HG02884 (cell line): ENCODE measurements at regions not wholly inside any gene's neighbourhood (a gene's known extent, or its start where the extent isn't known, plus 50 kb on each side); places are given as distances from the start of the nearest gene placed in this dataset.

Source experiments
- ATAC-seq: cut with Tn5 transposase; IDR thresholded peaks from one replicate; pipeline ENCODE4 v1.9.1; 2021; ENCODE audit warnings: mild to moderate bottlenecking, moderate library complexity; ENCODE audit not compliant: unreplicated experiment

DNA sequence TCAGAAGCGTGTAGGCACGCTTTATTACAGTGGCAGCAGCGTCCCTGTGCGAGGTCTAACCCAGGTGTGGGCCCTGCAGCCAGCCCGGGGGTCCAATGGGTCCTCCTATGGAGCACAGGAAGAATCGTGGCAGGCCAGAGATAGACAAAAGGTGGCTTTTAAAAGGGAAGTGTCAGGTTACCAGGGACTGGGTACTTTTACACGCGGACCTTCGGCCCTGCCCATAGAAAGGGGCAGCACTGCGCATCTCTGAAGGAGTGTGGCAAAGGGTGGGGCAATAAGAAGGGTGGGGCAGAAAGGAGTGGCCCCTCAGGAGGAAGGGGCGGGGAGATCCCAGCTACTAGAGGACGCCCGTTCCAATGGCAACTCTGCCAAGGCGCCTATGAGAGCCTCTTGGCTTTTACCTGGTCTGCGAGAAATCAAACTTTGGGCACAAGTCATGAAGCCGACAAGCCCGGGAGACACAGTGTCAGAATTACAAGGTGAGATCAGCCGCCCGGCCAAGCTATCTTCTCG, 1419.8 kb downstream of the UQCRFS1 start:
- ATAC-seq = peak; percentile 57

DNA sequence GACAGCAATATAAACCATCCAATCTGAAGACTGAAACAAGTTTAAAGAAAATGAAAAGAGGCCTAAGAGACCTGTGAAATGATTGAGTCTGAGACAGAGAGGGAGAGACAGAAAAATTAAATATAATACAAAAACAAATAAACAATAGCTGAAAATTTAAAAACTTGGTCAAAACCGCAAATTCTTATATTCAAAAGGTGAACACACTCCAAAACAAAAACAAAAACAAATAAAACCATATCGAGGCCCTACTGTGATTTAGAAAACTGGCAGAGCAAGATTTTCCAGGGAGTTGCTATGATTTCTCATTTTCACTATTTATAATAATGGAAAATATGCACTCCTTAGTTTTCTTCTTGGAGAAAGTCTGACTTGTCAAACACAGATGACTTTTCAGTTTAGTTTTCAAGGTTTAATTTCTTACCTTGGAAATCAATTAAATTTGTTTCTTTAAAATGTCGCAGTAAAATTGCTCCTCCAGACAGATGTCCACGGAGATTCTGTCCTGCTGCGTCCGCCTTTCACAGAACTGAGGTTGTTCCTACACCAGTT, 1420.3 kb downstream of the UQCRFS1 start:
- ATAC-seq = no peak

DNA sequence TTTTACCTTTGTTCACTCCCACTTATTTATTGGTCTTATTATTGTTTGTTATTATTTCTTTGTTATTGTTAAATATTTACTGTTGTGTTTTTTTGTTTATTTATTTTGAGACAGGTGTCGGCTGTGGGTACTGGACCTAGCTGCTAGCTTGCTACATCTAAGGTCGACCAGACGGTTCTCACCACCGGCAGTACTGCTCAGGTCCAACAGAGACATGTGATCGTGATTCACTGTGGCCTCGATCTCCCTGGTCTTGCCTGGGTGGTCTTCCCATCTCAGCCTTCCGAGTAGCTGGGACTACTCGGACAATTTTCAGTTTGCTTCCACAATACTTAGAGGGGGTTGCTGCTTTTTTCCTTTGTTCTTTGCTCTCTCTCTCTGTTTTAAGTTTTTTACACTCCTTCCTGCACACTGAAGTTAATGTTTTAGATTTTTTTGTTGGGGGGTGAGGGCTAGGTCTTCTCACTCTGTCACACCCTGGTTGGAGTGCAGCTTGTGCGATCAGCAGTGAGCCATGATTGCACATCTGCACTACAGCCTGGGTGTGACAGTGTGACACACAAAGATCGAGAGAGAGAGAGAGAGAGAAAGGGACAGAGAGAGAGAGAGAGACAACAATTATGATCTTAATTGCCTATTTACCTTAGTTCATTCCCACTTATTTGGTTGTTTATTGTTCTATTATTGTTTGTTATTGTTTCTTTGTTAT, 1432.4 kb downstream of the UQCRFS1 start:
- ATAC-seq = no peak

DNA sequence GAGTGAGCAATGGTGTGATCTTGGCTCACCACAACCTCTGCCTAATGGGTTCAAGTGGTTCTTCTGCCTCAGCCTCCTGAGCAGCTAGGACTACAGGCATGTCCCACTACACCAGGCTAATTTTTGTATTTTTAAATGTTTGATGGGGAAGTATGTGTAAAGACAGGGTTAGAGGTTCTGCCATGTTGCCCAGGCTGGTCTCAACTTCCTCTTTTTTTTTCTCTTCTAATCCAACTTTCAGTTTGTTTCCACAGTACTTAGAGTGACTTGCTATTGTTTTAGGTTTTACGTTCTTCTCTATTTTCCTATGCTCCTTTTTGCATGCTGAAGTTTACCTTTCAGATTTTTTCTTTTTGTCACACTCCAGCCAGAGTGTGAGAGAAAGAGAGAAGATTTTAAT, 1433.0 kb downstream of the UQCRFS1 start:
- ATAC-seq = no peak

DNA sequence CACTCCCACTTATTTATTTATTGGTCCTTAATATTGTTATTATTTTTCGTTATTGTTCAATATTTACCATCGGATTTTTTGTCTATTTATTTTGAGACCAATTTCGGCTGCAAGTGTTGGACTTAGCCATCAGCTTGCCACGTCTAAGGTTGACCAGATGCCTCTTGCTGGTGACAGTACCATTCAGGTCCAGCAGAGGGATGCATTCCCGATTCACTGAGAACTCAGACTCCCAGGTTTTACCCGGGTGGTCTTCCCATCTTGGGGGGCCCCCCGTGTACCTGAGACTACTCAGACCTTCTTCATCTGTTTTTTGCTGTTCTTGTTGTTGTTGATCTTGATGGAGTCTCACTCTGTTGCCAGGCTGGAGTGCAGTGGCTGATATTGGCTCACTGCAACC, 1435.2 kb downstream of the UQCRFS1 start:
- ATAC-seq = no peak

DNA sequence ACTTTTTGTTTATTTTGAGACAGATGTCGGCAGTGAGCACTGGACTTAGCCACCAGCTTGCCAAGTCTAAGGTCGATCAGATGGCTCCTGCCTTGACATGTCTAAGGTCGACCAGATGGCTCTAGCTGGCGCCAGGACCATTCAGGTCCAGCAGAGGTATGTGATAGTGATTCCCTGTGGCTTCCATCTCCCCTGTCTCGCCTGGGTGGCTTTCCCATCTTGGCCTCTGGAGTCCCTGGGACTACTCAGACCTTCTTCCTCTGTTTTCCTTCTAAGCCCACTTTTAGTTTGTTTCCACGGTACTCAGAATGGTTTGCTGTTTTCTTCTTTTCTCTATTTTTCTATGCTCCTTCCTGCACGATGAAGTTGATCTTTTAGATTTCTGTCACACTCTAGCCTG, 1435.7 kb downstream of the UQCRFS1 start:
- no peak for ATAC-seq

DNA sequence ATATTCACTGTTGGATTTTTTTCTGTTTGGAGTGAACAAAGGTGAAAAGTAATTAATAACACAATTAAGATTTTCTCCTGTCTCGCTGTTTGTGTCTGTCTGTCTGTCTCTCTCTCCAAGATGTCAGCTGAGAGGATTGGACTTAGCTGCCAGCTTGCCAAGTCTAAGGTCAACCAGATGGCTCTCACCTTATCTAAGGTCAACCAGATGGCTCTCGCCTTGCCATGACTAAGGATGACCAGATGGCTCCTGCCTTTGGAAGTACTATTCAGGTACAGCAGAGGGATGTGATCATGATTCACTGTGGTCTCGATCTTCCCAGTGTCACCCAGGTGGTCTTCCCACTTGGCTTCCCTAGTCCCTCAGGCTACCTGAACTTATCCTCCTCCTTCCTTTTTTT, 1436.4 kb downstream of the UQCRFS1 start:
- ATAC-seq = no peak

DNA sequence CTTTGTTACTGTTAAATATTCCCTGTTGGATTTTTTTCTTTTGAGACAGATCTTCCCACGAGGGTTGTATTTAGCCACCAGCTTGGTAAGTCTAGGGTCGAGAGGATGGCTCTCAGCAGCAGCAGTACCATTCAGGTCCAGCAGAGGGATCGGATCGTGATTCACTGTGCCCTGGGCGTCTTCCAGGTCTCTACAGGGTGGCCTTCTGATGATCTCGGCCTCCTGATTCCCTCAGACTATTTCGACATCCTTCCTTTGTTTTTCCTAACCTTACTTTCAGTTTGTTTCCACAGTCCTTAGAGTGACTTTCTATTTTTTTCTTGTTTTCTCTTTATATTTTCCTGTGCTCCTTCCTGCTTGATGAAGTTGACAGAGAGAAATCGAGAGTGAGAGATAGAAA, 1436.9 kb downstream of the UQCRFS1 start:
- ATAC-seq = no peak

DNA sequence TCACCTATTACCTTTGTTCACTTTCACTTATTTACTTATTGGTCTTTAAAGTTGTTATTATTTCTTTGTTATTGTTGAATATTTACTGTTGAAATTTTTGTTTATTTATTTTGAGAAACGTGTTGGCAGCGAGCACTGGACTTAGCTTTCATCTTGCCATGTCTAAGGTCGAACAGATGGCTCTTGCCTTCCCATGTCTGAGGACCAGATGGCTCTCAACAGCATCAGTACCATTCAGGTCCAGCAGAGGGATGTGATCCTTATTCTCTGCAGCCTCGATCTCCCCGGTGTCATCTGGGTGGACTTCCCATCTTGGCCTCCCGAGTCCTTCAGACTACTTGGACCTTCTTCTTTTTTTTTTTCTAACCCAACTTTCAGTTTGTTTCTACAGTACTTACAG, 1437.6 kb downstream of the UQCRFS1 start:
- no peak for ATAC-seq

DNA sequence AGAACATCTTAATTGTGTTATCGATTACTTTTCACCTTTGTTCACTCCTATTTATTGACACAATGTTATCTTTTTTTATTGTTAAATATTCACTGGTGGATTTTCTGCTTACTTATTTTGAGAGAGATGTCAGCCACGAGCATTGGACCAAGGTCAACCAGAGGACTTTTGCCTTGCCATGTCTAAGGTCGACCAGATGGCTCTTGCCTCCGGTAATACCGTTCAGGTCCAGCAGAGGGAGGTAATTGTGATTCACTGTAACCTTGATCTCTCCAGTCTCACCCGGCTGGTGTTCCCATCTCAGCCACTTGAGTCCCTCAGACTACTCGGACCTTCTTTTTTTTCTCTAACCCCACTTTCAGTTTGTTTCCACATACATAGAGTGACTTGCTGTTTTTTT, 1438.1 kb downstream of the UQCRFS1 start:
- no peak for ATAC-seq

DNA sequence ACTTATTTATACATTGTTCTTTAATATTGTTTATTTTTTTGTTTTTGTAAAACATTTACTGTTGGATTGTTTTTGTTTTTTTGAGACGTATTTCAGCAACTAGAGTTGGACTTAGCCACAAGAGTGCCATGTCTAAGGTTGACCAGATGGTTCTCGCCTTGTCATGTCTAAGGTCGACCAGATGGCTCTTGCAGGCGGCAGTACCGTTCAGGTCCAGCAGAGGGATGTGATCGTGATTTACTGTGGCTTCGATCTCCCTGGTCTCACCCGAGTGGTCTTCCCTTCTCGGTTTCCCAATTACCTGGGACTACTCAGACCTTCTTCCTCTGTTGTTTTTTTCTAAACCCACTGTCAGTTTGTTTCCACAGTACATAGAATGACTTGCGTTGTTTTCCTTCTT, 1438.6 kb downstream of the UQCRFS1 start:
- ATAC-seq = no peak

DNA sequence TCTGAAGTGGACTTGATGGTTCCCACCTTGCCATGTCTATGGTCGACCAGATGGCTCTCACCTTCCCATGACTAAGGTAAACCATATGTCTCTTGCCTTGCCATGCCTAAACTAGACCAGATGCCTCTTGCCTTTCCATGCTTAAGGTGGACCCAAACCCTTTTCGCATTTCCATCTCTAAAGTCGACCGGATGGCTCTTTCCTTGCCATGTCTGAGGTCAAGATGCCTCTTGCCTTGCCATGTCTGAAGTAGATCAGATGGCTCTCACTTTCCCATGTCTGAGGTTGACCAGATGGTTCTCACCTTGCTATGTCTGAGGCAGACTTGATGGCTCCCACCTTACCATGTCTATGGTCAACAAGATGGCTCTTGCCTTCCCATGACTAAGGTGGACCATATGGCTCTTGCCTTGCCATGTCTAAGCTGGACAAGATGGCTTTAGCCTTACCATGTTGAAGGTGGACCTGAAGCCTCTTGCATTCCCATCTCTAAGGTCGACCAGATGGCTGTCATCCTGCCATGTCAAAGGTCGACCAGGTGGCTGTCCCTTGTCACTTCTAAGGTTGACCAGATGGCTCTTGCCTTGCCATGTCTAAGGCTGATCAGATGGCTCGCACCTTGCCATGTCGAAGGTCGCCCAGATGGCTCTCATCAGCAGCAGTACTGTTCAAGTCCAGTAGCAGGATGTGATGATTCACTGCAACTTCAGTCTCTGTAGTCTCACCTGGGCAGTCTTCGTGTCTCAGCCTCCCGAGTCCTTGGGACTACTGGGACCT, 1439.4 kb downstream of the UQCRFS1 start:
- ATAC-seq = no peak

DNA sequence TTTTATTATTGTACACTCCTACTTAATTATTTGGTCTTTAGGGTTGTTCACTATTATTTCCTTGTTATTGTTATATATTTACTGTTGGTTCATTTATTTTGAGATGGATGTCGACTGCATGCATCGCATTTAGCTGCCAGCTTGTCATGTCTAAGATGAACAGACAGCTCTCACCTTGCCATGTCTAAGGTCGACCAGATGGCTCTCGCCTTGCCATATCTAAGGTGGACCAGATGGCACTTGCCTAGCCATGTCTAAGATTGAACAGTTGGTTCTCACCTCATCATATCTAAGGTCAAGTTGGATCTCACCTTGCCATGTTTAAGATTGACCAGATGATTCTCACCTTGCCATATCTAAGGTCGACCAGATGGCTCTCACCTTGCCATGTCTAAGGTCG, 1440.9 kb downstream of the UQCRFS1 start:
- ATAC-seq = no peak

DNA sequence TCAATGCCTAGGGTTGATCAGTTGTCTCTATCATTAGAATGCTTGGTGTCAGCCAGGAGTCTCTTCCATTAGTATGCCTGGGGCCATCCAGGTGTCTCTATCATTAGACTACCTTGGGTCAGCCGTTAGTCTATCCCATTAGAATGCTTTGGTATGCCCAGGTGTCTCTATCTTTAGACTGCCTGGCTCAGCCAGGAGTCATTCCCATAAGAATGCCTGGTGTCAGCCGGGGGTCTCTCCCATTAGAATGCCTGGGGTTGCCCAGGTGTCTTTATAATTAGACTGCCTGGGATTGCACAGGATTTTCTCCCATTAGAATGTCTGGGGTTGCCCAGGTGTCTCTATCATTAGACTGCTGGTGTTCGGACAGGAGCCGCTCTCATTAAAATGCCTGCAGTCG, 1442.9 kb downstream of the UQCRFS1 start:
- ATAC-seq = no peak

DNA sequence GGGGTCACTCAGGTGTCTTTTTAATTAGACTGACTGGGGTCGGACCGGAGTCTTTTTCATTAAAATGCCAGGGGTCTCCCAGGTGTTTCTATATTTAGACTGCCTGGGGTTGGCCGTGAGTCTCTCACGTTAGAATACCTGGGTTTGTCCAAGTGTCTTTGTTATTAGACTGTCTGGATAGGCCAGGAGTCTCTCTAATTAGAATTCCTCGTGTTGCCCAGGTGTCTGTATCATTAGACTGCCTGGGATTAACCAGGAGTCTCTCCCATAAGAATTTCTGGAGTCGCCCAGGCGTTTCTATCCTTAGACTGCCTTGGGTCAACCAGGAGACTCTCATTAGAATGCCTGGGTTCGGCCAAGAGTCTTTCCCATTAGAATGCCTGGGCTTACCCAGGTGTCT, 1445.7 kb downstream of the UQCRFS1 start:
- ATAC-seq = no peak

DNA sequence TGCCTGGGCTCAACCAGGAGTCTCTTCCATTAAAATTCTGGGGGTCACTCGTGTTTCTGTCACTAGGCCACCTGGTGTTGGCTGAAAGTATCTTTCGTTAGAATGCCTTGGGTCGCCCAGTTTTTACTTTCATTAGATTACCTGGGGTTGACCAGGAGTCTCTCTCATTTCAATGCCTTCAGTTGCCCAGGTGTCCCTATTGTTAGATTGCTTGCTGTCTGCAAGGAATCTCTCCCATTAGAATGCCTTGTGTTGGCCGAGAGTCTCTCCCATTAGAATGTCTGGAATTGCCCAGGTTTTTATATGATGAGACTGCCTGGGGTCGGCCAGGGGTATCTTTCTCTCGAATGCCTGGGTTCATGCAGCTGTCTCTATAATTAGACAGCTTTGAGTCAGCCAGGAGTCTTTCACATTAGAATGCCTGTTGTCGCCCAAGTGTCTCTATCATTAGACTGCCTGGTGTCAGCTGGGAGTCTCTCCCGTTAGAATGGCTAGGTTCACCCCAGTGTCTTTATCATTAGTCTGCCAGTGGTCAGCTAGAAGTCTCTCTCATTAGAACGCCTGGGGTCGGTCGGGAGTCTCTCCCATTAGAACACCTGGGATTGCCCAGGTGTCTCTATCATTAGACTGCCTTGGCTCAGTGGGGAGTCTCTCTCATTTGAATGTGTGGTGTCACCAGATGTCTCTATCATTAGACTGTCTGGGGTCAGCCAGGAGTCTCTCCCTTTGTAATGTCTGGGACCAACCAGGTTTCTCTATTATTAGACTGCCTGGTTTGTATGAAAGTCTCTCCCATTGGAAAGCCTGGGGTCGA, 1446.8 kb downstream of the UQCRFS1 start:
- ATAC-seq = no peak

DNA sequence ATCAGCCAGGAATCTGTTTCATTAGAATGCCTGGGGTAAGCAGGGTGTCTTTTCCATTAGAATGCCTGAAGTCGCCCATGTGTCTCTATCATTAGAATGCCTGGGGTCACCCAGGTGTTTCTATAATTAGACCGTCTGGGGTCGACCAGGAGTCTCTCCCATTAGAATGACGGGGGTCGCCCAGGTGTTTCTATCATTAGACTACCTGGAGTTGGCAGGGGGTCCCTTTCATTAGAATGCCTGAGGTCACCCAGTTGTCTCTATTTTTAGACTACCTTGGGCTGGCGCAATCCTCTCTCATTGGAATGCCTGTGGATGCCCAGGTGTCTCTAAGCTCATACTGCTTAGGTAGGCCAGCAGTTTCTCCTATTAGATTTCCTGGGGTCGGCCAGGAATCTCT, 1447.6 kb downstream of the UQCRFS1 start:
- ATAC-seq = no peak

DNA sequence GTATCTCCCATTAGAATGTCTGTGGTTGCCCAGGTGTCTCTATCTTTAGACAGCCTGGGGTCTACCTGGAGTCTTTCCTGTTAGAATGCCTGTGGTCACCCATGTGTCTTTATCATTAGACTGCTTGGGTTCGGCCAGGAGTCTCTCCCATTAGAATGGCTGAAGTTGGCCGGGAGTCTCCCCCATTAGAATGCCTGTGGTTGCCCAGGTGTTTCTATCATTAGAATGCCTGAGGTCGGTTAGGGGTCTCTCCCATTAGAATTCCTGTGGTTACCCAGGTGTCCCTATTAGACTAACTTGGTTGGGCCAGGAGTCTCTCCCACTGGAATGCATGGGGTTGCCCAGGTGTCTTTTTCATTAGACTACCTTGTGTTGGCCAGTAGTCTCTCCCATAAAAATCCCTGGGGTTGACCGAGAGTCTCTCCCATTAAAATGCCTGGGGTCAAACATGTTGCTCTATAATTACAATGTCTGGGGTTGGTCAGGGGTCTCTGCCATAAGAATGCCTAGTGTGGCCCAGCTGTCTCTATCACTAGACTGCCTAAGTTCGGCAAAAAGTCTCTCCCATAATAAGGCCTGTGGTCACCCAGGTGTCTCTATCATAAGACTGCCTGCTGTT, 1448.7 kb downstream of the UQCRFS1 start:
- no peak for ATAC-seq

DNA sequence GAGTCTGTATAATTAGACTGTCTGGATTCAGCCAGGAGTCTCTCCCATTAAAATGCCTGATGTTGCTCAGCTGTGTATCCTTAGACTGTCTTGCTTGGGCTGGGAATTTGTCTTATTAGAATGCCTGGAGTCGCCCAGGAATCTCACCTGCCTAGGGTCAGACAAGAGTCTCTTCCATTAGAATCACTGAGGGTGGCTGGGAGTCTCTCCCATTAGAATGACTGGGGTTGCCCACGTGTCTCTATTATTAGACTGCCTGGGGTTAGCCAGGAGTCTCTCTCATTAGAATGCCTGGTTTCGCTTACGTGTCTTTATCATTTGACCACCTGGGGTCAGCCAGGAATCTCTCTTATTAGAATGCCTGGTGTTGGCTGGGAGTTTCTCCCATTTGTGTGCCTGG, 1450.0 kb downstream of the UQCRFS1 start:
- no peak for ATAC-seq

DNA sequence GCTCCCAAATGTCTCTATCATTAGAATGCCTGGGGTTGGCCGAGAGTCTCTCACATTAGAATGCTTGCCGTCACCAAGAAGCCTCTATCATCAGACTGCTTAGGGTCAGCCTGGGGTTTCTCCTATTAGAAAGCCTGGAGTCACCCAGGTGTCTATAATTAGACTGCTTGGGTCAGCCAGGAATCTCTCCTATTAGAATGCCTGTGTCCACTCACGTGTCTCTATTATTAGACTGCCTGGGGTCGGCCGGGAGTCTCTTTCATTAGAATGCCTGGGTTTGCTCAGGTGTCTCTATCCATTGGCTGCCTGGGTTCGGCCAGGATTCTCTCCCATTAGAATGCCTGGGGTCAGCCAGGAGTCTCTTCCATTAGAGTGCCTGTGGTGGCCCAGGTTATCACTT, 1453.1 kb downstream of the UQCRFS1 start:
- no peak for ATAC-seq
